Activated T-helper 1 cell treated with anti-CD3 and anti-CD28 coated beads, Interleukin-2, amount 50 U/mL, for 16 hours (primary cell): ENCODE measurements at regions not wholly inside any gene's neighbourhood (a gene's known extent, or its start where the extent isn't known, plus 50 kb on each side); places are given as distances from the start of the nearest gene placed in this dataset.

Experiments
- DNase-seq, 2 donors: peaks; one replicate each; pipeline ENCODE4 v3.0.0-alpha.2; 2020; ENCODE audit warnings: low read depth in 1 of 2, low spot score in 1 of 2

GRCh38 chr14:97251491-97252155, 454.4 kb downstream of the VRK1 start:
- no peak for DNase-seq

- no peak for DNase-seq
Observed at GRCh38 chr14:97253756-97254155, 456.6 kb downstream of the VRK1 start.

GRCh38 chr14:97262336-97262735, 465.2 kb downstream of the VRK1 start:
- DNase-seq, result no peak

- DNase-seq, result no peak
Observed at GRCh38 chr14:97264516-97265230, 467.5 kb downstream of the VRK1 start.

GRCh38 chr14:97266653-97267052, 469.5 kb downstream of the VRK1 start:
- no peak for DNase-seq

- no peak for DNase-seq
Observed at GRCh38 chr14:97267509-97267908, 470.3 kb downstream of the VRK1 start.

- no peak for DNase-seq
Observed at GRCh38 chr14:97268097-97268496, 470.9 kb downstream of the VRK1 start.

GRCh38 chr14:97270308-97270707, 473.1 kb downstream of the VRK1 start:
- DNase-seq, result no peak

- no peak for DNase-seq
Observed at GRCh38 chr14:97271451-97271960, 474.3 kb downstream of the VRK1 start.

- DNase-seq, result no peak
Observed at GRCh38 chr14:97273540-97273939, 476.4 kb downstream of the VRK1 start.

GRCh38 chr14:97274626-97275025, 477.4 kb downstream of the VRK1 start:
- DNase-seq, result no peak

- no peak for DNase-seq
Observed at GRCh38 chr14:97275276-97275675, 478.1 kb downstream of the VRK1 start.

GRCh38 chr14:97276573-97276972, 479.4 kb downstream of the VRK1 start:
- no peak for DNase-seq

GRCh38 chr14:97277711-97278110, 480.5 kb downstream of the VRK1 start:
- no peak for DNase-seq

- DNase-seq, result no peak
Observed at GRCh38 chr14:97280526-97280925, 483.3 kb downstream of the VRK1 start.

- no peak for DNase-seq
Observed at GRCh38 chr14:97281741-97282140, 484.6 kb downstream of the VRK1 start.

- no peak for DNase-seq
Observed at GRCh38 chr14:97282210-97283004, 485.2 kb downstream of the VRK1 start.

GRCh38 chr14:97283005-97283403, 485.8 kb downstream of the VRK1 start:
- no peak for DNase-seq

- no peak for DNase-seq
Observed at GRCh38 chr14:97283426-97283825, 486.2 kb downstream of the VRK1 start.

GRCh38 chr14:97283841-97284240, 486.7 kb downstream of the VRK1 start:
- DNase-seq, result no peak

GRCh38 chr14:97287956-97288355, 490.8 kb downstream of the VRK1 start:
- DNase-seq, result no peak

GRCh38 chr14:97290065-97290464, 492.9 kb downstream of the VRK1 start:
- no peak for DNase-seq
